GM21717 (cell line): ENCODE measurements at regions not wholly inside any gene's neighbourhood (a gene's known extent, or its start where the extent isn't known, plus 50 kb on each side); places are given as distances from the start of the nearest gene placed in this dataset.
"Not testable (repeated sequence)": the region's sequence is repeated elsewhere in the genome, so short reads cannot be mapped to it uniquely, and the experiment has no call there.

Experiments
- ATAC-seq: cut with Tn5 transposase; IDR thresholded peaks from one replicate; pipeline ENCODE4 v1.9.1; 2021; ENCODE audit warnings: mild to moderate bottlenecking, moderate library complexity; ENCODE audit not compliant: unreplicated experiment

- ATAC-seq: no peak
Observed at GRCh38 chr2:221999717-222000116, 299.1 kb downstream of the PAX3 start.

- no peak for ATAC-seq
Observed at GRCh38 chr2:221999166-221999565, 299.6 kb downstream of the PAX3 start.

GRCh38 chr2:221997683-221998082, 301.1 kb downstream of the PAX3 start:
- ATAC-seq: no peak

GRCh38 chr2:221997100-221997499, 301.7 kb downstream of the PAX3 start:
- no peak for ATAC-seq

- no peak for ATAC-seq
Observed at GRCh38 chr2:221994926-221995325, 303.9 kb downstream of the PAX3 start.

- not testable (repeated sequence) for ATAC-seq
Observed at GRCh38 chr2:221984376-221984775, 314.4 kb downstream of the PAX3 start.

GRCh38 chr2:221981912-221982470, 316.8 kb downstream of the PAX3 start:
- no peak for ATAC-seq

- no peak for ATAC-seq
Observed at GRCh38 chr2:221975151-221975550, 323.6 kb downstream of the PAX3 start.

GRCh38 chr2:221973902-221974301, 324.9 kb downstream of the PAX3 start:
- ATAC-seq: no peak

- ATAC-seq: no peak
Observed at GRCh38 chr2:221973502-221973901, 325.3 kb downstream of the PAX3 start.

- no peak for ATAC-seq
Observed at GRCh38 chr2:221972813-221973478, 325.9 kb downstream of the PAX3 start.

- ATAC-seq: no peak
Observed at GRCh38 chr2:221970389-221970788, 328.4 kb downstream of the PAX3 start.

GRCh38 chr2:221969830-221970144, 329.0 kb downstream of the PAX3 start:
- ATAC-seq: no peak

GRCh38 chr2:221969087-221969829, 329.5 kb downstream of the PAX3 start:
- ATAC-seq: no peak

- no peak for ATAC-seq
Observed at GRCh38 chr2:221962186-221962585, 336.6 kb downstream of the PAX3 start.

- no peak for ATAC-seq
Observed at GRCh38 chr2:221961561-221961960, 337.2 kb downstream of the PAX3 start.

GRCh38 chr2:221958224-221958623, 340.6 kb downstream of the PAX3 start:
- no peak for ATAC-seq

- no peak for ATAC-seq
Observed at GRCh38 chr2:221948076-221948475, 350.7 kb downstream of the PAX3 start.

- not testable (repeated sequence) for ATAC-seq
Observed at GRCh38 chr2:221944452-221944851, 354.3 kb downstream of the PAX3 start.

GRCh38 chr2:221943076-221943810, 355.6 kb downstream of the PAX3 start:
- ATAC-seq: no peak

GRCh38 chr2:221931251-221931991, 359.3 kb upstream of the EPHA4 start:
- ATAC-seq: no peak
